GM12864 (cell line): ENCODE measurements at regions not wholly inside any gene's neighbourhood (a gene's known extent, or its start where the extent isn't known, plus 50 kb on each side); places are given as distances from the start of the nearest gene placed in this dataset.

Source experiments
- DNase-seq: peaks from one replicate; pipeline ENCODE4 v3.0.0-alpha.2; 2011; ENCODE audit warnings: low read depth
- H3K4me3 ChIP-seq: 2 replicates; pipeline ENCODE4 v1.5.1; 2011; ENCODE audit warnings: mild to moderate bottlenecking, low read depth, low read length, control low read depth
- CTCF ChIP-seq: IDR thresholded peaks from 2 replicates; pipeline ENCODE4 v1.5.1; 2011; ENCODE audit warnings: low read depth, mild to moderate bottlenecking, moderate library complexity, low read length, control low read depth, inconsistent platforms; ENCODE audit errors: missing control alignments

DNA sequence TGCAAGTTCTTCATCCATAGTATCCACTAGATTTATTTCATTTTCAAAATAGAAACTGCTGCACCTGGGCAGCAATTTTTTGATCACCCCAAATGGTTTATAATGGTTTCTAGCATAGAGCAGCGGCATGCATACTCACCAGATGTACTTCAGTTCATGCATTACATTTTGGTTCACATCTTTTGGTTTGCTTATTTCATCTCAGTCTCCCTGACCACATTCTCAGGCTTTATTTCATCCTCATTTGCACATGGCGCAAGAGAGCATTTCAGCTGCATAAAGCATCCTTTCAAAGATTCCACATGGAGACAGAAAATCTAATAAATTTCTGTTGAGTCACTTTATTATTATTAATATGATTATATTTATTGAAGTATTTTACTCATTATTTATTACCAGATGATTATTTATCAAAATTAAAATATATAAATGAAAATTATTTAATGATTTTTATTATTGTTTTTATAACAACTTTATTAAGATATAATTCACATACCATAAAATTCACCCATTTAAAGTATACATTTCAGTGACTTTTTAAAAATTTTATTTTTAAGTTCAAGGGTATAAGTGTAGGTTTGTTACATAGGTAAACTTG lies 284.6 kb downstream of the TXNL1 start:
- DNase-seq, result no peak
- H3K4me3 ChIP-seq, result no peak overlapping the region
- no peak for TF ChIP-seq CTCF

GRCh38 chr18:56351911-56352500 lies 286.4 kb downstream of the TXNL1 start:
- DNase-seq, result no peak
- H3K4me3 ChIP-seq, result no peak overlapping the region
- TF ChIP-seq CTCF, result no peak

DNA sequence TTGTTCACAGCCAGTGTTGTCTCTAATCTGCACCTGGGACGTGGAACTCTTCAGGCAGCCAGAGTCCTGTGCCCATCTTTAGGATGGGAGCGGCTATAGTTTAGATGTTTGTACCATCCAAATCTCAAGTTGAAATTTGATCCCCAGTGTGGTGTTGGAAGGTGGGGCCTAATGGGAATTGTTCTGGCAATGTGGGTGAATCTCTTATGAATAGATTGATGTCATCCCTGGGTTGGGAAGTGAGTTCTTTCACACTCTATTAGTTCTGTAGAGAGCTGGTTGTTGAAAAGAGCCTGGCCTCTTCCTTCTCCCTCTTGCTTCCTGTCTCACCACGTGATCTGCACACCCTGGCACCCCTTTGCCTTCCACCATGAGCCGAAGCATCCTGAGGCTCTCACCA lies 300.9 kb downstream of the TXNL1 start:
- H3K4me3 ChIP-seq, result no peak overlapping the region
- no peak for TF ChIP-seq CTCF
- no peak for DNase-seq

GRCh38 chr18:56333839-56334238 lies 304.6 kb downstream of the TXNL1 start:
- no peak for DNase-seq
- no peak overlapping the region for H3K4me3 ChIP-seq
- no peak for TF ChIP-seq CTCF

GRCh38 chr18:56333146-56333545 lies 305.2 kb downstream of the TXNL1 start:
- no peak overlapping the region for H3K4me3 ChIP-seq
- no peak for DNase-seq

GRCh38 chr18:56332371-56332770 lies 306.0 kb downstream of the TXNL1 start:
- H3K4me3 ChIP-seq, result no peak overlapping the region
- no peak for DNase-seq
- TF ChIP-seq CTCF, result no peak

More at GRCh38 chr18:56333146-56333545, 305.2 kb downstream of the TXNL1 start:
- no peak for TF ChIP-seq CTCF

DNA sequence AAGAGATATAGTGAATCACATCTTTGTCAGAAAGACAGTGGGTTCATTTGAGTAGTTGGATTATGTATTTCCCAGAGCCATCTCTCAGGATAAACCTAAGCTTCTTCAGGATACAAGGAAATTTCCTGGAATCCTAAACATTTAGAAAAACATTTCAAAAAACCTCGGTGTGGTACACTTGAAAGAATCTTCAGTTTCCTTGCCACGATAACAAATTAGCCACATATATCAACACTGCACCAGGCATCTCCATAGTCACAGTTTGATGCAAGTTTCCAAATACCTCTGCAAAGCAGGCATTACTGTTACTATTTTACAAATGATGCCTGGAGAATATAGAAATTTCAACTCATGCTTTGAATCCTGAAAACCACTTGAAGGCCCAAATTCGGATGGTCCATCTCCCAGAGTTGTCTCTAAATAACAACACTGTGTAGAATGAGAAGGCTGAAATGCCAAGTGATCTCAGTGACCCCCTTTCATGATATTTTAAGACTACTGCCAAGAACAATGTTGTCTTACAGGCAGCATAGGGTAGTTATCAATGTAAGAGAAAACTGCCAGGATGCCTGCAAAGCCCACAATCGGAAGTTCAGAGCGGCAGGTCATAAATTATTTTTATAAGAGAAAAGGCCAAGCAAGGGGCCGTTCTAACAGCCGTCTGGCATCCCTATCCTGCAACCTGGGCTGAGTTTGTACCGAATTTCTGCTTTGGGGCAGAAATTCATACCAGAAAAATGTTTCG lies 307.9 kb downstream of the TXNL1 start:
- H3K4me3 ChIP-seq, result no peak overlapping the region
- TF ChIP-seq CTCF, result no peak
- no peak for DNase-seq
